IMR-90 (cell line): ENCODE measurements at regions not wholly inside any gene's neighbourhood (a gene's known extent, or its start where the extent isn't known, plus 50 kb on each side); places are given as distances from the start of the nearest gene placed in this dataset.

Experiments
- ATAC-seq: fragments of 200-7000 bp; cut with Tn5 transposase; 2 replicates; pipeline ENCODE4 v1.9.1; 2020; ENCODE audit warnings: low read depth, mild to moderate bottlenecking, moderate library complexity
- BruUV-seq: library from RNA; stranded (reverse); fragments of 400-500 nt; replicated peaks from 2 replicates; lab custom pipeline; 2021; lab: Mats Ljungman, UMichigan
- CTCF ChIA-PET: fragments of 300-600 bp; formaldehyde crosslinking; extraction: SDS; loops from one replicate; lab custom pipeline; 2021; ENCODE audit warnings: antibody characterized with exemption; lab: Yijun Ruan, JAX
- POLR2A ChIA-PET: fragments of 300-600 bp; sonication (Branson Sonifier 250); formaldehyde crosslinking; loops from one replicate; lab custom pipeline; 2022; ENCODE audit warnings: antibody characterized with exemption; ENCODE audit not compliant: unreplicated experiment; lab: Charles Lee
- DNase-seq: peaks from one replicate; pipeline ENCODE4 v3.0.0; 2013
- H2AFZ ChIP-seq: replicated peaks from 2 replicates; pipeline ENCODE3; 2013; ENCODE audit warnings: low read length, mild to moderate bottlenecking; ENCODE audit not compliant: poor library complexity
- H2AK5ac ChIP-seq: 2 replicates; pipeline ENCODE4 v1.6.1; 2013; ENCODE audit warnings: low read depth, low read length, inconsistent platforms
- H2AK9ac ChIP-seq: replicated peaks from 2 replicates; pipeline ENCODE3; 2013; ENCODE audit warnings: mild to moderate bottlenecking, low read depth, low read length, moderate library complexity; ENCODE audit not compliant: poor library complexity
- H2BK120ac ChIP-seq: 2 replicates; pipeline ENCODE4 v1.6.1; 2013; ENCODE audit warnings: low read depth, low read length, inconsistent platforms
- H2BK15ac ChIP-seq: 3 replicates; pipeline ENCODE4 v1.6.1; 2013; ENCODE audit warnings: low read depth, low read length, inconsistent platforms
- H2BK20ac ChIP-seq: 2 replicates; pipeline ENCODE4 v1.6.1; 2013; ENCODE audit warnings: low read depth, mild to moderate bottlenecking, inconsistent platforms, low read length, moderate library complexity
- H2BK5ac ChIP-seq: 2 replicates; pipeline ENCODE4 v1.6.1; 2013; ENCODE audit warnings: mild to moderate bottlenecking, low read depth, low read length, inconsistent platforms; ENCODE audit not compliant: poor library complexity, severe bottlenecking
- H3K14ac ChIP-seq: replicated peaks from 2 replicates; pipeline ENCODE4 v1.6.1; 2013; ENCODE audit warnings: low read depth, low read length, inconsistent platforms
- H3K18ac ChIP-seq: 2 replicates; pipeline ENCODE4 v1.6.1; 2013; ENCODE audit warnings: low read depth, low read length, control low read depth
- H3K23ac ChIP-seq: 2 replicates; pipeline ENCODE4 v1.6.1; 2013; ENCODE audit warnings: low read depth, low read length, inconsistent platforms
- H3K27ac ChIP-seq: 2 replicates; pipeline ENCODE4 v1.5.1; 2013; ENCODE audit warnings: mild to moderate bottlenecking, control low read depth, low read length; ENCODE audit not compliant: insufficient read depth
- H3K27me3 ChIP-seq: 2 replicates; pipeline ENCODE4 v1.6.1; 2013; ENCODE audit warnings: low read length; ENCODE audit not compliant: control insufficient read depth, insufficient read depth
- H3K36me3 ChIP-seq: 2 replicates; pipeline ENCODE4 v1.6.1; 2013; ENCODE audit warnings: low read length, mixed read lengths; ENCODE audit not compliant: control insufficient read depth, insufficient read depth
- H3K4ac ChIP-seq: 2 replicates; pipeline ENCODE4 v1.6.1; 2013; ENCODE audit warnings: low read depth, low read length, inconsistent platforms
- H3K4me1 ChIP-seq: 2 replicates; pipeline ENCODE4 v1.6.1; 2013; ENCODE audit warnings: low read length, mixed read lengths; ENCODE audit not compliant: control insufficient read depth, insufficient read depth
- H3K4me2 ChIP-seq: 2 replicates; pipeline ENCODE4 v1.6.1; 2013; ENCODE audit warnings: low read depth, mild to moderate bottlenecking, control low read depth, low read length, moderate library complexity
- H3K4me3 ChIP-seq: 2 replicates; pipeline ENCODE4 v1.5.1; 2013; ENCODE audit warnings: low read depth, mild to moderate bottlenecking, control low read depth, low read length, moderate library complexity; ENCODE audit not compliant: insufficient read depth
- H3K56ac ChIP-seq: 2 replicates; pipeline ENCODE4 v1.6.1; 2013; ENCODE audit warnings: low read length, inconsistent platforms; ENCODE audit not compliant: insufficient read depth; ENCODE audit errors: extremely low read depth
- H3K79me1 ChIP-seq, 2 experiments: 2 replicates each; pipeline ENCODE4 v1.6.1; 2013; ENCODE audit warnings: low read length in 2 of 2, inconsistent platforms in 1 of 2, low read depth in 1 of 2
- H3K9ac ChIP-seq: 2 replicates; pipeline ENCODE4 v1.6.1; 2013; ENCODE audit warnings: low read depth, low read length, control low read depth
- H3K9me1 ChIP-seq: 2 replicates; pipeline ENCODE4 v1.6.1; 2013; ENCODE audit warnings: low read length, inconsistent platforms; ENCODE audit not compliant: insufficient read depth
- H3K9me3 ChIP-seq: 2 replicates; pipeline ENCODE4 v1.6.1; 2013; ENCODE audit warnings: low read length; ENCODE audit not compliant: control insufficient read depth, insufficient read depth
- H4K20me1 ChIP-seq: 2 replicates; pipeline ENCODE4 v1.6.1; 2013; ENCODE audit warnings: low read length, inconsistent platforms; ENCODE audit not compliant: insufficient read depth
- H4K5ac ChIP-seq: 2 replicates; pipeline ENCODE4 v1.6.1; 2013; ENCODE audit warnings: mild to moderate bottlenecking, low read depth, low read length, control low read depth
- H4K8ac ChIP-seq, 2 experiments: 2 replicates each; pipeline ENCODE4 v1.6.1; 2013; ENCODE audit warnings: low read depth in 2 of 2, low read length in 2 of 2, control low read depth in 1 of 2, inconsistent platforms in 1 of 2
- H4K91ac ChIP-seq: 2 replicates; pipeline ENCODE4 v1.6.1; 2013; ENCODE audit warnings: low read depth, low read length, inconsistent platforms; ENCODE audit not compliant: insufficient read depth
- BHLHE40 ChIP-seq: fragments of 150-350 bp; IDR thresholded peaks from 2 replicates; pipeline ENCODE4 v1.6.1; 2016; ENCODE audit warnings: mild to moderate bottlenecking, low read depth, low read length
- CEBPB ChIP-seq: IDR thresholded peaks from 2 replicates; pipeline ENCODE4 v1.6.1; 2012; ENCODE audit warnings: low read depth, low read length, improper control_type of control experiment
- FOS ChIP-seq: fragments of 150-350 bp; IDR thresholded peaks from 2 replicates; pipeline ENCODE4 v1.6.1; 2016; ENCODE audit warnings: low read depth, low read length
- MAFK ChIP-seq: IDR thresholded peaks from 2 replicates; pipeline ENCODE4 v1.6.1; 2012; ENCODE audit warnings: low read depth, low read length, improper control_type of control experiment
- NFE2L2 ChIP-seq: fragments of 150-350 bp; IDR thresholded peaks from 2 replicates; pipeline ENCODE4 v1.6.1; 2016; ENCODE audit warnings: low read depth, mild to moderate bottlenecking, low read length
- RAD21 ChIP-seq: IDR thresholded peaks from 2 replicates; pipeline ENCODE4 v1.6.1; 2012; ENCODE audit warnings: low read length, improper control_type of control experiment
- RFX5 ChIP-seq: IDR thresholded peaks from 2 replicates; pipeline ENCODE4 v1.8.0; 2012; ENCODE audit warnings: low read depth, mild to moderate bottlenecking, low read length, moderate library complexity
- WGBS, 2 experiments: methylation state at CpG; one replicate each; pipeline versions ENCODE4 v1.1.5 to v1.1.7; 2013; ENCODE audit warnings: missing lambda C conversion rate in 2 of 2; ENCODE audit not compliant: insufficient read length in 1 of 2; ENCODE audit errors: extremely low coverage in 2 of 2; 5-methylcytosine and 5-hydroxymethylcytosine counted together
- dilution Hi-C: fragments of 300-500 bp; cut with HindIII; formaldehyde crosslinking; loops from one replicate; pipeline ENCODE4 v1.14.3; 2018; ENCODE audit warnings: low sequenced_read_pairs; ENCODE audit not compliant: unreplicated experiment
- in situ Hi-C: fragments of 300-500 bp; cut with MboI; formaldehyde crosslinking; loops from 3 replicates; pipeline ENCODE4 v1.14.3; 2019; ENCODE audit warnings: low sequenced_read_pairs, inconsistent platforms, mixed read lengths
- intact Hi-C: fragments of 100-400 bp; cut with micrococcal nuclease; formaldehyde crosslinking; loops from 2 replicates; pipeline ENCODE4 v1.10.0; 2022
- TF ChIP-seq, protein P1 (sequence below): conservative IDR thresholded peaks from 2 replicates; pipeline ENCODE4 v1.5.1; 2012; ENCODE audit warnings: mild to moderate bottlenecking, low read depth, low read length, improper control_type of control experiment
- TF ChIP-seq, protein P2 (sequence below): fragments of 150-350 bp; IDR thresholded peaks from 2 replicates; pipeline ENCODE4 v1.6.1; 2016; ENCODE audit warnings: low read depth, mild to moderate bottlenecking, low read length, moderate library complexity, borderline replicate concordance

DNA sequence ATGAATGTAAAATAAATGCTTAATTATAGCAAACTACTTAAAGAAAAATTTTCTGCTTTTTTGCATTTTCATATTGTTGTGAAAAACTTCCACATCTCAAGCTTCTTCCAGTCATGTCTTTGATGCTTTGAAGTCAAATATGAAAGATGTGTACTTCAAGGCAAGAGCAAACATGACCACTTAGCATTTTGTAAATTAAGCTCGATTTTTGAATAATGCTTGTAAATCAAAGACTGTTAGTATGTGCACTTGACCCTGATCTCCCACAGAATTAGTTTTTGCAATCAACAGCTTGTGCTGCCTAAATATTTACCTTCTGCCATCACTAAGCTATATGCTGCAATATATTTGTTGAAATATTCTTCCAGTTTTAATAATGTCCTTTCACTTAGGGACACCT lies 486.1 kb upstream of the ID2 start:
- no peak overlapping the region for H3K9ac ChIP-seq
- no peak overlapping the region for H2BK20ac ChIP-seq
- no peak overlapping the region for H2AK5ac ChIP-seq
- H3K18ac ChIP-seq = no peak overlapping the region
- no peak overlapping the region for H2BK120ac ChIP-seq
- no peaks in the 10 kb centered on the region for H3K36me3 ChIP-seq
- no peaks in the 10 kb centered on the region for H3K79me1 ChIP-seq
- no peak overlapping the region for H4K5ac ChIP-seq
- ChIA-PET CTCF (no interaction called here), POLR2A (no interaction called here)
- WGBS, 2 experiments = no CpG with 5 or more reads among the region's 1 CpG
- H4K91ac ChIP-seq = no peak overlapping the region
- no peak overlapping the region for H3K23ac ChIP-seq
- H3K56ac ChIP-seq = no peak overlapping the region
- H2AFZ ChIP-seq = no peak overlapping the region
- dilution Hi-C loops (no loop called here), in situ Hi-C loops (no loop called here), intact Hi-C loops (no loop called here)
- H3K4me1 ChIP-seq = peaks cover 22% of the 10 kb centered on the region
- no peaks in the 10 kb centered on the region for H4K20me1 ChIP-seq
- H2BK5ac ChIP-seq = no peak overlapping the region
- no peak overlapping the region for H3K4me3 ChIP-seq
- H3K27me3 ChIP-seq = no peaks in the 10 kb centered on the region
- no peak overlapping the region for H2AK9ac ChIP-seq
- BruUV-seq = no TSS peak
- peaks cover 2% of the 10 kb centered on the region; the same call in 1 of the 2 replicates for H3K9me1 ChIP-seq
- TF ChIP-seq, protein P1, sequence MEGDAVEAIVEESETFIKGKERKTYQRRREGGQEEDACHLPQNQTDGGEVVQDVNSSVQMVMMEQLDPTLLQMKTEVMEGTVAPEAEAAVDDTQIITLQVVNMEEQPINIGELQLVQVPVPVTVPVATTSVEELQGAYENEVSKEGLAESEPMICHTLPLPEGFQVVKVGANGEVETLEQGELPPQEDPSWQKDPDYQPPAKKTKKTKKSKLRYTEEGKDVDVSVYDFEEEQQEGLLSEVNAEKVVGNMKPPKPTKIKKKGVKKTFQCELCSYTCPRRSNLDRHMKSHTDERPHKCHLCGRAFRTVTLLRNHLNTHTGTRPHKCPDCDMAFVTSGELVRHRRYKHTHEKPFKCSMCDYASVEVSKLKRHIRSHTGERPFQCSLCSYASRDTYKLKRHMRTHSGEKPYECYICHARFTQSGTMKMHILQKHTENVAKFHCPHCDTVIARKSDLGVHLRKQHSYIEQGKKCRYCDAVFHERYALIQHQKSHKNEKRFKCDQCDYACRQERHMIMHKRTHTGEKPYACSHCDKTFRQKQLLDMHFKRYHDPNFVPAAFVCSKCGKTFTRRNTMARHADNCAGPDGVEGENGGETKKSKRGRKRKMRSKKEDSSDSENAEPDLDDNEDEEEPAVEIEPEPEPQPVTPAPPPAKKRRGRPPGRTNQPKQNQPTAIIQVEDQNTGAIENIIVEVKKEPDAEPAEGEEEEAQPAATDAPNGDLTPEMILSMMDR = no peak
- TF ChIP-seq CEBPB (no peak), FOS (no peak), RAD21 (no peak), MAFK (no peak), RFX5 (no peak), NFE2L2 (no peak), BHLHE40 (no peak)
- TF ChIP-seq, protein P2, sequence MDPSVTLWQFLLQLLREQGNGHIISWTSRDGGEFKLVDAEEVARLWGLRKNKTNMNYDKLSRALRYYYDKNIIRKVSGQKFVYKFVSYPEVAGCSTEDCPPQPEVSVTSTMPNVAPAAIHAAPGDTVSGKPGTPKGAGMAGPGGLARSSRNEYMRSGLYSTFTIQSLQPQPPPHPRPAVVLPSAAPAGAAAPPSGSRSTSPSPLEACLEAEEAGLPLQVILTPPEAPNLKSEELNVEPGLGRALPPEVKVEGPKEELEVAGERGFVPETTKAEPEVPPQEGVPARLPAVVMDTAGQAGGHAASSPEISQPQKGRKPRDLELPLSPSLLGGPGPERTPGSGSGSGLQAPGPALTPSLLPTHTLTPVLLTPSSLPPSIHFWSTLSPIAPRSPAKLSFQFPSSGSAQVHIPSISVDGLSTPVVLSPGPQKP = no peak
- H3K9me3 ChIP-seq = no peaks in the 10 kb centered on the region
- H3K14ac ChIP-seq = no peak overlapping the region
- no peak overlapping the region for H2BK15ac ChIP-seq
- ATAC-seq (no peak), DNase-seq (no peak)
- H4K8ac ChIP-seq = no peak overlapping the region
- no peak overlapping the region for H3K4me2 ChIP-seq
- H3K4ac ChIP-seq = no peak overlapping the region
- H3K27ac ChIP-seq = no peak overlapping the region
